ENCODE measurements at regions not wholly inside any gene's neighbourhood (a gene's known extent, or its start where the extent isn't known, plus 50 kb on each side); places are given as distances from the start of the nearest gene placed in this dataset.

- TF ChIP-seq CTCF (IDR thresholded peaks at IDR 0.05) = no peak
- TF ChIP-seq POLR2A (IDR thresholded peaks at IDR 0.05; ENCODE audit: low read depth) = no peak
- TF ChIP-seq POLR2AphosphoS5 (IDR thresholded peaks at IDR 0.05) = no peak
- no peak for TF ChIP-seq EP300 (IDR thresholded peaks at IDR 0.05)
These were observed 140.8 kb downstream of the PCDH7 start for GRCh38 chr4:30860978-30861377.
